ENCODE measurements at regions not wholly inside any gene's neighbourhood (a gene's known extent, or its start where the extent isn't known, plus 50 kb on each side); places are given as distances from the start of the nearest gene placed in this dataset.

DNA sequence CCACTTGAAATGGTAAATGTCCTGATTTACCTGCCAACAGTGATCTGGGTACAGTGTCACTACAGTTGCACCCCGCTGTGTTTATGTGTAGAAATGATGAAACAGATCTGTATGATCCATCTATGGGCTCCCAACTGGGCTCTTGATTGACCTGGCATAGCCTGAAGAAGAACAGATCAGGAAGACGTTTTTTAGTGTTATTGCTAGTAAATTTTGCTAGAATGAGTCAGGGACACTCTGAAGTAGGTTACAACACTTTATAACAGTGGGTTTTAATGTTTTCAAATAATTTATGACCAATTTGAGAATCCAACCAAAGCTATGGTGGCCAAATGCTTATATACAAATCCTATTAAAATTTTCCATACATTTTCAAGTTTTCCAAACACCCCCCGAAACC lies 110.3 kb downstream of the DKK1 start:
- Histone ChIP-seq H3K27me3 (no peaks in the 10 kb centered on the region), H3K36me3 (no peaks in the 10 kb centered on the region), H3K27ac (no peak overlapping the region), H3K4me3 (no peak overlapping the region), H3K4me1 (no peaks in the 10 kb centered on the region), H3K9me3 (no peaks in the 10 kb centered on the region)
- TF ChIP-seq, protein P1, sequence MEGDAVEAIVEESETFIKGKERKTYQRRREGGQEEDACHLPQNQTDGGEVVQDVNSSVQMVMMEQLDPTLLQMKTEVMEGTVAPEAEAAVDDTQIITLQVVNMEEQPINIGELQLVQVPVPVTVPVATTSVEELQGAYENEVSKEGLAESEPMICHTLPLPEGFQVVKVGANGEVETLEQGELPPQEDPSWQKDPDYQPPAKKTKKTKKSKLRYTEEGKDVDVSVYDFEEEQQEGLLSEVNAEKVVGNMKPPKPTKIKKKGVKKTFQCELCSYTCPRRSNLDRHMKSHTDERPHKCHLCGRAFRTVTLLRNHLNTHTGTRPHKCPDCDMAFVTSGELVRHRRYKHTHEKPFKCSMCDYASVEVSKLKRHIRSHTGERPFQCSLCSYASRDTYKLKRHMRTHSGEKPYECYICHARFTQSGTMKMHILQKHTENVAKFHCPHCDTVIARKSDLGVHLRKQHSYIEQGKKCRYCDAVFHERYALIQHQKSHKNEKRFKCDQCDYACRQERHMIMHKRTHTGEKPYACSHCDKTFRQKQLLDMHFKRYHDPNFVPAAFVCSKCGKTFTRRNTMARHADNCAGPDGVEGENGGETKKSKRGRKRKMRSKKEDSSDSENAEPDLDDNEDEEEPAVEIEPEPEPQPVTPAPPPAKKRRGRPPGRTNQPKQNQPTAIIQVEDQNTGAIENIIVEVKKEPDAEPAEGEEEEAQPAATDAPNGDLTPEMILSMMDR (IDR thresholded peaks at IDR 0.05) = no peak
- DNase-seq (ENCODE audit: low spot score in 2 of 2) = no peak
- intact Hi-C loops (cut with DNase I) = no loop called here

- Histone ChIP-seq H3K4me1 (no peaks in the 10 kb centered on the region), H3K27me3 (no peaks in the 10 kb centered on the region), H3K27ac (no peak overlapping the region), H3K36me3 (no peaks in the 10 kb centered on the region), H3K4me3 (no peak overlapping the region), H3K9me3 (no peaks in the 10 kb centered on the region)
- TF ChIP-seq, protein P1 (IDR thresholded peaks at IDR 0.05) = no peak
- no peak for DNase-seq (ENCODE audit: low spot score in 2 of 2)
- intact Hi-C loops (cut with DNase I) = no loop called here
Measured at GRCh38 chr10:52434734-52435133, 120.7 kb downstream of the DKK1 start.

DNA sequence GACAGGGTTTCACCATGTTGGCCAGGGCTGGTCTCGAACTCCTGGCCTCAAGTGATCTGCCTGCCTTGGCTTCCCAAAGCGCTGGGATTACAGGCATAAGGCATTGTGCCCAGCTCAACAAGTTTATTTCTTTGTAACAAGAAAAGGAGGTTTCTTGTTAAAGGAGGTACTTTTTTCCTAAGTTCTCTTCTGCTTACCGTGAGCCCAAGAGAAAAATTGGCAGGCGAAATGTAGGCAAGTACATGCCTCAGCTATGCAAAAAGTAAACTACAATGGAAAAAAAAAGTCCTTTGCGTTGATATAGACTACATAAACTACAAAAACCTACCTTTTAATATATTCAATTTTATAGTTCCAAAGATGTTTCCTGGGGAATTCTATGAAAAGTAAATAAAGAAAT lies 122.6 kb downstream of the DKK1 start:
- no peaks in the 10 kb centered on the region for H3K27me3 ChIP-seq
- DNase-seq (ENCODE audit: low spot score in 2 of 2) = no peak
- intact Hi-C loops (cut with DNase I) = no loop called here
- TF ChIP-seq, protein P1 (IDR thresholded peaks at IDR 0.05) = no peak
- no peaks in the 10 kb centered on the region for H3K9me3 ChIP-seq
- H3K36me3 ChIP-seq = no peaks in the 10 kb centered on the region
- no peaks in the 10 kb centered on the region for H3K4me1 ChIP-seq
- H3K27ac ChIP-seq = no peak overlapping the region
- no peak overlapping the region for H3K4me3 ChIP-seq

GRCh38 chr10:52437205-52437646 lies 123.1 kb downstream of the DKK1 start:
- TF ChIP-seq, protein P1 (IDR thresholded peaks at IDR 0.05) = no peak
- intact Hi-C loops (cut with DNase I) = no loop called here
- no peaks in the 10 kb centered on the region for H3K36me3 ChIP-seq

GRCh38 chr10:52438119-52438518 lies 124.0 kb downstream of the DKK1 start:
- H3K9me3 ChIP-seq = no peaks in the 10 kb centered on the region
- intact Hi-C loops (cut with DNase I) = no loop called here
- no peaks in the 10 kb centered on the region for H3K27me3 ChIP-seq
- no peak overlapping the region for H3K4me3 ChIP-seq
- H3K27ac ChIP-seq = no peak overlapping the region
- H3K4me1 ChIP-seq = no peaks in the 10 kb centered on the region
- H3K36me3 ChIP-seq = no peaks in the 10 kb centered on the region
- TF ChIP-seq, protein P1 (IDR thresholded peaks at IDR 0.05) = no peak
- no peak for DNase-seq (ENCODE audit: low spot score in 2 of 2)

More at GRCh38 chr10:52437205-52437646, 123.1 kb downstream of the DKK1 start:
- no peak overlapping the region for H3K27ac ChIP-seq
- no peaks in the 10 kb centered on the region for H3K9me3 ChIP-seq
- no peaks in the 10 kb centered on the region for H3K27me3 ChIP-seq
- H3K4me3 ChIP-seq = no peak overlapping the region
- DNase-seq (ENCODE audit: low spot score in 2 of 2) = no peak
- H3K4me1 ChIP-seq = no peaks in the 10 kb centered on the region

All from ascending aorta (tissue), 2 donors.